ENCODE measurements at regions not wholly inside any gene's neighbourhood (a gene's known extent, or its start where the extent isn't known, plus 50 kb on each side); places are given as distances from the start of the nearest gene placed in this dataset.

DNA sequence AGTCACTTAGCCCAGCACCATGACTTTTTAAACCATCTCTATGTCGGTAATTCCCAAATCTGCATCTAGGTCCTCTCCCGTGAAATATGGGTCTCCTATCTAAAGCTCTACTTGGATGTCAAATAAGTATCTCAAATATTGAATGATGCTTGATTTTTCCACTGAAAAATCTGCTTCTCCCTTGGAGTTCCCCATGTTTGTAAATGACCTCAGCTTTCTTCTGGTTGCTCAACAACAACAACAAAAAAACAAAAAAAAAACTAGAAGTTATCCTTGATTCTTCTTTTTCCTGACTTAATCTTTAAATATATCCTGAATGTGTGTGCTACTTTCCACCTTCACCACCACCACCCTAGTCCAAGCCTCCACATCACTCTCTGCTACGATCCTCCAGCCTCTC, 307.5 kb upstream of the UBE2E2 start:
- DNase-seq (ENCODE audit: low spot score): no peak

DNA sequence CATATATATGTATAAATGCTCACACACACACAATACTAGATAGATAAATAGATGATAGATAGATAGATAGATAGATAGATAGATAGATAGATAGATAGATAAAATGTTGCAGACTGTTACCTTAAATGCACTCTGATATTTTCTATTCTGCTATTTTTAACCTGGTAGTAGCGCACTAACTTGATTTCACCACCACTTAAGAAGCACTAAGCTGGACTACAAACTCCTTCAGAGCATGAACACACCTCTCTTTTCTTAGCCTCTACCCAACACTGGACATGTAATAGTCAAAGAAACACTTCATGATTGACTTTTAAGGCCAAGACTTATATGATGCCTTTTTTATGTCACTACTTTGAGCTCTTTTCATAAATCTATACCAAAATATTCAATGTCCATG, 304.6 kb upstream of the UBE2E2 start:
- DNase-seq (ENCODE audit: low spot score): no peak

DNA sequence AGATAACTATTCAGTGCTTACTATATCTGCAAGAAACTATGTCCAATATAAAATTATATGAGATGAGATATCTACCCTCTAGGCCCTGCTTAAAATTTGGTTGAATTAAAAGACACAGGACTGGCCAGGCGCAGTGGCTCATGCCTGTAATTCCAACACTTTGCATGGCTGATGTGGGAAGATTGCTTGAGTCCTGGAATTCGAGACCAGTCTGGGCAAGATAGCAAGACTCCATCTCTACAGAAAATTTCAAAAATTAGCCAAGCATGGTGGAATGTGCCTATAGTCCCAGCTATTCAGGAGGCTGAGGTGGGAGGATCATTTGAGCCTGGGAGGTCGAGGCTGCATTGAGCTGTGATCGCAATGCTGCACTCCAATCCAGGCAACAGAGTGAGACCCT, 303.7 kb upstream of the UBE2E2 start:
- DNase-seq (ENCODE audit: low spot score): no peak

DNA sequence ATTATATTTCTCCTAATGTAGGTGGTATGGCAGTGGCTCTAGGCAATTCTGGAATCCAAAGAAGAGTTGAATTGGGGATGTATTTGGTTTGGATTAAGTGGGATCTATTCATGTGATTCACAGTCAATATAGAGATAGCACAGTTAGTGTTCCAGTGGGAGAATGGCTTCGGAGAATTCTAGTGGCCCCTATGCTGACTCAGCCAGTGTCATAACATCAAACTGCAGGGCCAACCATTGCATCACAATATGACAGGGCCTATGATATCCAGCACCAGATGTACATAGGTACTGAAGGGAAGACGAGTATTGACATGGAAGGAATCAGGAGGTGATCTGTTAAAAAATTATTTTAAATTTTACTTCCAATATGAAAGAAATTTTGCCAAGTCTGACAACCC, 302.8 kb upstream of the UBE2E2 start:
- DNase-seq (ENCODE audit: low spot score): no peak

DNA sequence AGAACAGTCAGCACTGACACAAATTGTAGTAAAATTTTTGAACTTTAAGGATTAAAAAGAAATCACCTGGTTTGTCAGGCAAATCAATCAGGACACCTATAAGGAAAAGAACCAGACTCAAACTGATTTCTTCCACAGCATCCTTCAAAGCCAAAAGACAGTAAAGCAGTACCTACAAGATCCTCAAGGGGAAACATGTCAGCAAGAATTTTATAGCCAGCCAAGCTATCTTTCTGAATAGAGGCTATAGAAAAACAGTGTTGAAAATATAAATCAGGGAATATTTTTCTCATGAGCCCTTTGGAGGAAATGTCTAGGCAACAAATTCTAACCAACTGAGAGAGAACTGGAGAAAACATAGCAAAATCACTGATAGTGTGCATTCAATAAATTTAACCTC, 301.4 kb upstream of the UBE2E2 start:
- no peak for DNase-seq (ENCODE audit: low spot score)

DNA sequence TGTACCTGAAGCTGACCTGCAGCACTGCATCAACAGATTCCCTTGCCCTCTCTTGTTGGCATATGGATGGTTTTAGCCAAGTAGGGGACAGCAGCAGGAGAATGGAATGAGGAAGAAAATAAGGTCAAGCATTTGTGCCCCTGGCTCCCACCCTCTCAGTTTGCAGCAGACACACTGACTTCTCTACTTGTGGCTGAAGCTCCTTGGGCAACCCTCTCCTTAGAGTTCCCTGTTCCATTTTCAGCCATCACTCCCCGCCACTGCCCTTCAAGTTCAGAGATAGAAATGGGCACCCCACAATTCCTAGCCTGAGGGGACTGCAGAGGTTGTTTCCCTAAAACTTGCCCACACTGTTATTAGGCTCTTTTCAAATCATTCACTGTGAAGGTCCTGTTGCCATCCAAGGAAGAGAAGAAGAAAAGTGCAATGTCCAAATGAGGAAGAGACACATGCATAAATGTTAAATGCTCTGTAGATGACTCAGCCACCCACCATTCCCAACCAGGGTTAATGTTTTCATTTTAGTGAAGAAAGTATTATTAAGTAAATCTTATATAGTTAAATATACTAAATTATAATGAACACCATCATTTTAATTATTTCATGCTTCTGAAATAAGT, 295.9 kb upstream of the UBE2E2 start:
- no peak for DNase-seq (ENCODE audit: low spot score)

DNA sequence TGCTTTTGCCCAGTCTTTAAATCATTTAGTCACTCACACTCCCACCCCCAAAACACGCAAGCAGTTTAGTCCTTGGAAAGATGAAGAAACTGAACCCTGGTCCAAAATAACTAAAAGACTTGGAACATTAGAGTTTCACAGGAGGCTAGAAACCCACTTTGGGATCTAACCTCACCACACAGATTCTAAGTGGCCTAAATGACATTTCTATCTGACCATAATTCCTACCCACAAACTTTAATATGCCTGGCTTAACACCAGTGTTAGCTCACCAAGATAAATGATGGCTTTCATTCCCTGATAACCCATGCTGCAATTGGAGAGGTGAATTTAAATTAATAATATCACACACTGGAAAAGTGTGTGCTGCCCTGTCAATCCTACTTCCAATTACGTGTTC, 295.3 kb upstream of the UBE2E2 start:
- DNase-seq (ENCODE audit: low spot score): no peak

DNA sequence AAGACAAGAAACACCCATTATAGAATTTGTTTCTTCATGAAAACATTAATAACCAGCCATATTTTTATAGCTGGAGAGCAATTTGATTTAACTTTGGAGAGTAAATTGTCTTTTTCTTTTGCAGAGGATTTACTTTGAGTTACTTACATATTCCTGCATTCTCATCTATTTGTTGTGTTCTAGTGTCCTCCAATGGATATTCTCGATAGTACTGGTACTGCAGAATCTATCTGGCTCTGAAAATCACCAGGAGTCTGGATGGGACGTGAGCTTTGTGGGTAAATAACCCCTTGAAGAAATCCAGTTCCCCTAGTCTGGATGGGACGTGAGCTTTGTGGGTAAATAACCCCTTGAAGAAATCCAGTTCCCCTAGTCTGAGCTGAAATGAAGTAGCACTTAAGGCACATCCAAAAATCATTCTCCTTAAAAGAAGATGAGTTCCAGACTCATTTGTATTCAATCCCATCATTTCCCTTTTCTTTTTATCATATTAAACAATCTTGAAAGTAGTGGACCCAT, 294.1 kb upstream of the UBE2E2 start:
- no peak for DNase-seq (ENCODE audit: low spot score)

DNA sequence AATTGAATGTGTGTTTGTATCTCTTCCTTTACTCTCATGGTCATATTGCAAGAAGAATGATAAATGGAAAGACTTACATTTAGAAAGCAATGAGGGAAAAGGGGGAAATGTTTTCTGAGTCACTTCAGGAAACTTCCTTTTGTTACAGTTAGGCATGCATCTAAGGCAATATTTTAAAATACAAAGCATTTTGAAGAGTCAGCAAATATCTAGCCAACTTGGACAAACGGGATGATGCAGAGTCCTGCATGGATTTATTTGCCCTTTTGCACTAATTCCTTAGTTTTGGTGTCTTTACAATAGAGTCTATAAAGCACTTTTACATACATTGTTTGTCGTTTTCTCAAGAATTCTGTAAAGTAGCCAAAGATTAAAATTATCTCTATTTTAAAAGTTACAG, 286.2 kb upstream of the UBE2E2 start:
- DNase-seq (ENCODE audit: low spot score): no peak

DNA sequence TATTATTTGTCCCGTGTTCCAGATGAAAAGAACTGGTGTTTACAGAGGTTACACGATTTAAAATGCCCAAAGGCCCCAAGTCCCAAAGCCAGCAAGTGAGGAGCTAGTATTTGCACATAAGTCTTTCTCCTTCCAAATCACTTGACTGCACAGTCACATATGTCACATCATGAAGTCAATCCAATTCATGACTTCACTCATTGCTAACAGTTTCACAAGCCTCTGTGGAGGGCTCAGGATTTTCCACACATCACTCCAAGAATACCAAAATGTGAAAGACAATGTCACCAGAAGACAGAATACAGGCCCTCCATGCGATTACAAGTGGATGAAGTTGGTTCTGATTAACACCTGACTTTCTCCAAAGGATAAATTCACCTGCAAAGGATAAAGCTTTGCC, 283.1 kb upstream of the UBE2E2 start:
- no peak for DNase-seq (ENCODE audit: low spot score)

DNA sequence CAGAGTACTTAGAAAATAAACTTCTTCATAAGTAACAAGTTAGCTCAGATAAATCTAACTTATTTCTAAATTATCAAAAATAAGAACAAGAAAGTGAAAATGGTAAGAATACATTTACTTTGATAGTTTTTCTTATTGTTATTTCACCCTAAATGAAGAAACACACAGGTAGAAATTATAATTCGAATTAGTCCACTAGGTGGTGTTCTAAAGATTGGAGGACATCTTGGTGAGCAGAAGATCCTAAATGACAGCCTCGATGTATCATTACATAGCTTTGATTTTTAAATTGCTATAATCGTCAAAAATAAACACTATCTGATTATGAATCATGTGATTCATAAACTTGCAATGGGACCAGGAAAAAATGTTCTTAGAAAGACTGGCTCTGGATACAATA, 280.8 kb upstream of the UBE2E2 start:
- no peak for DNase-seq (ENCODE audit: low spot score)

DNA sequence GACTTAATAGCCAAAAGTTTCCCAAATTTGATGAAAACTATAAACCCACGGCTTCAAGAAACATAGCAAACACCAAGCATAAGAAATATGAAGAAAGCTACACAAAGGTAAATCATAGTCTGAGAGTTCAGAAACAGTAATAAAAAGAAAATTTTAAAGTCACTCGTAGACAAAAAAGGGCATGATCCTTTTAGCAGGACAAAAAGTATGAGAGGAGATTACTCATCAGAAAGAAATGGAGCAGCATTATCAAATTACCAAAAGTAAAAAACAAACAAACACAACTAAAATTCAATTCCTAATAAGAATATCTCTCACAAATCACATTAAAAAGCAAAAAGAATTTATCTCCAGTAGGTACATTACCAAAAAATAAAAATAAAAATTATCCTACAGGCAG, 279.4 kb upstream of the UBE2E2 start:
- DNase-seq (ENCODE audit: low spot score): no peak

DNA sequence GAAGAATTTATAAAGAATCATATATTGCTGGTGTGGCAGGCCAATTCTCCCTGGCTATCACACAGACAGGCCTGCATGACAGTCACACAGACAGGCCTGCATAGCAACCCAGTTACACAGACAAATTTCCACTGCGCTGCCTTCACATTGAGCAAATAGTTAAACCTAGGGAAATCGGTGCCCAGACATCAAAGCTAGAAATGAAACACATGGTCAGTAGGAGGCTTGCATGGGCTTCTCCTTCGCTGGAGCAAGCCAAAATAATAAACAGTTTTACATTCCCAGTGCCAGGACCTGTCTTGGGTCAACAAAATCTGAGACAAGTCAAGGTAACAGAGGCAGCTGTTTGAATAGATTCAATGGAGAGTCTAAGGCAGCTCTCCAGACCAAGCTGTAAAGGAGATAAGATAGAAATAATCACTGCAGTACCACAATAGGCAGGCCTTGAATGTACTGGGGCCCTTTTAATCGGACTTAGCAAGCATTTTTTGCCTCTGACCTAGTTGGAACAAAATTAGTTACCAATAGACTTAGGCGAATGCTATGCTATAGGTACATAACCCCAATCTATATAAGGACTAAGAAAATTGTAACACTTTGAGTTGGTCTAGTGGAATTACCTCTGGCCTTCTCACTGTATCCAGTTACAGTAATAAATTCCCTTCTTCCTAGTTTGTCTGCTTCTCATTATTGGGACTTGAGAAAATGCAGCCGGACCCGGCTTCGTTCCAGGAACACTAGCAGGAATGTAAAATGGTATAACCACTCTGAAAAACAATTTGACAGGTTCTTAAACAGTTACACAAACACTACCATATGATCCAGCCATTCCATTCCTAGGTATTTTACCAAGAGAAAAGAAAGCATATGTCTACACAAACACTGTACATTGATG, 274.7 kb upstream of the UBE2E2 start:
- no peak for DNase-seq (ENCODE audit: low spot score)

DNA sequence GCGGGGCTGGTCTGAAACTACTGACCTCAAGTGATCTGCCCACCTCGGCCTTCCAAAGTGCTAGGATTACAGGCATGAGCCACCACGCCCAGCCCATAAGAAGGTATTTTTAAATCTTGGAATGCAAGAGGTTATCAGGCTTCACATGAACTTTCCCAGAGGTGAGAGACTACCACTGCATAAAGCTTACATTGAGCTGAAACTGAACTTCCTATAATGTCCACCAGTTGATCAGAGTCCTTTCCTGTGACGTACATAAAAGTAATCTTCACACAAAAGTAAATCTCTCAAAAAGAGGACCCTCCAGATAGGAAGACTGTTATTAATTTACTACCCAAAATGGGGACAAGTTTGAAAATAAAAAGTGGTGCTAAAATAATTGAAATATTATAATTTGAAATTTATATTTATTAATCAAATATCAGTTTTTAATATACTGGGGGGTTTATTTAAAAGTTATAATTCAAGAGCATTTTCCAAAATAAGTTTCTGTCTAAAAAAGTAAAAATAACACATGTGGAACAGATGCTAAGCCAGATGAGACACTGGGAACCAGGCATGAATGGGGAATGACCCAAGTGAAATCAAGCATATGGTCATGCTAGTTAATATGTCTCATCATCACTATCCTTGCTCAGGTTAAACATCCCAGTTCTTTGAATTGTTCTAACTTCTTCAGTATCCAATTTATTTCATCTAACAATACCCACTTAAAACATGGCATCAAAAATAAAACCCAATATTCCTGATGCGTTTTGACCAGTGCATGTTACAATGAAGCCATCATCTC, 269.9 kb upstream of the UBE2E2 start:
- DNase-seq (ENCODE audit: low spot score): no peak

DNA sequence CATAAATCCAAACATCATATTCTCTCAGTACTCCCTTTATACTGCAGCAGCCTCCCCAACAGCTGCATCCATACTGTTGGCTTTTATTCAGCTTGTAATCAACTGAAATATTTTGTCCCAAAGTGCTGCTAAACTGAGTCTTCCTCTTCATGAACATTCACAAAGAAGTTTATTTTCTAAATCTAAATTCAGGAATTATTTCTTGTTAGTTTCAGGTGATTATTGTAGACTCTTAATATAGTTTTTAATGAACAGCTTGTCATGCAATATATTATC, 269.3 kb upstream of the UBE2E2 start:
- no peak for DNase-seq (ENCODE audit: low spot score)

DNA sequence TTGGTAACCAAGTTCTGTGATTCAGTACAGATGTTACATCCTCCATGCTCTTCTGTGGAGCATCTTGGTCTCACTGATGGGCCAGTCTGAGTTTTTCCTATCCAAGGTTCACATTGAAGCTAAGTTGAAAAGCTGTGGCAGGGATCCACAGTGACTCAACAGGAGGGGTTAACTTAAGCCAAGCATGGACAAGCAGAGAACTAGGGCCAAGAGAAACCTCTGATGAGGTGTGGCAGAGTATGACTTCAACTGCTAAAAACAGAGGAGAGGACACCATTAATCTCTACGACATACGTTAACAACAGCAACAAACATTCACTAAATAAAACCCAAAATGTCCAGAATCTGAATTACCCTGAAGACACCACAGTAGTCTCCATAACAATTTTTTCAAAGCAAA, 268.1 kb upstream of the UBE2E2 start:
- no peak for DNase-seq (ENCODE audit: low spot score)

DNA sequence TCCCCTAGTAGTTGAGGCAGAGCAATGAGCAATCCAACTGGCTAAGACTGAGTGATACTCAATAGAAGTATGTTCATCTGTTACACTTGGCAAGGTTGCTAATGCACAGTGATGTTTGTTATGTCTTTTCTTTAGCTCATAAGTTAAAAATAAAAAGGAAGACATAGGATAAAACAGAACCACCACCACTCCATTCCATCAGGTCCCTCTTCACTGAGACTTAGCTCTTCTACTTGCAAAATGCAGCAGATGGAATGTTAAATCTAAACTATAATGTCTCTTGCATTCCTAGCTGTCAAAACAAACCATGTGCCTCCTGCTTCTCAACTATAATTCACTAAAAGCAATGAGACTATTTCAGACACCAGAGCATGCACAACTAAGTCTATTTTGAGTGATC, 265.6 kb upstream of the UBE2E2 start:
- DNase-seq (ENCODE audit: low spot score): no peak

DNA sequence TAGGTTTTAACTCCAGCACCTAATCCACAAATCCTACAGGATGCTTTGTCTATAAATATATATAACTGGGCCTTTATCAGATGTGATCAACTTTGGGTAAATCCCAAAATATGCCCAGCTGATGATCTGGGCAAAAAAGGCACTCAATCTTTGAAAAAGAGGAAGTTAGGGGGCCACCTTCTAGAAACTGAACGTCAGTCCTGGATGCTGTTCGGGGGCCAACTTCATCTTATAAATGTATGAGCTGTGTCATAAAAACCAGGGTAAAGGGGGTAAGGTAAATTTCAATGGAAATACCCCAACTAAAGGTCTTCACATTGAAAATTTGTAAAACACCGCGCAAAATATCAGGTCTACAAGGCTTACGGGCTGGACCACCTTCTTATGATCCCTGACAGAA, 264.4 kb upstream of the UBE2E2 start:
- no peak for DNase-seq (ENCODE audit: low spot score)

DNA sequence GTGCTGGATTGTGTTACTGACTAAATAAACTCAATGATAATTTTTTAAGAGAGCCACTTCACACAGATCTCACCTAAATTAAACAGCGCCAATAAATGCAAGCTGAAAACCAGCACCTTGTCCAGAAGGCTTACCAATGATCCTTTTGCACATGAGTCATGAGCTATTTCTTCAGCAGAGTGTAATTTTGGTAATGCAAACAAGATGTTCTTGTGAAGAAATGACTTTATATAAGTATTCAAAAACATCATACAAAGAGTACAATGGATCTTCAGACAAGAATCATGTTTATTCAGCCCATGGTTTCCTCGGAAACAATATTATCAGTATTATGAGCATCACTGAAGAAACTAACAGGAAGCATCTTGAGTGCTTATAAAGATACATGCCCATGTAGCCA, 263.8 kb upstream of the UBE2E2 start:
- no peak for DNase-seq (ENCODE audit: low spot score)

DNA sequence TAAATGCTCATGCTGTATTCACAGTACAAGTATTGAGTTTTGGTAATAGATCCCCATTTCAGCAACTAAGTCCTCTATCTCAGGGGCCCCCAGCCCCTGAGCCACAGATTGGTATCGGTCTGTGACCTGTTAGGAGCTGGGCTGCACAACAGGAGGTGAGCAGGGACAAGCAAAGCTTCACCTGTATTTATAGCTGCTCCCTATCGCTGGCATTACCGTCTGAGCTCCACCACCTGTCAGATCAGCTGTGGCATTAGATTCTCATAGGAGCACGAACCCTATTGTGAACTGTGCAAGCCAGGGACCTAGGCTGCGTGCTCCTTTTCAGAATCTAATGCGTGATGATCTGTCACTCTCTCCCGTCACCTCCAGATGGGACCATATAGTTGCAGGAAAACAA, 262.8 kb upstream of the UBE2E2 start:
- DNase-seq (ENCODE audit: low spot score): no peak

DNA sequence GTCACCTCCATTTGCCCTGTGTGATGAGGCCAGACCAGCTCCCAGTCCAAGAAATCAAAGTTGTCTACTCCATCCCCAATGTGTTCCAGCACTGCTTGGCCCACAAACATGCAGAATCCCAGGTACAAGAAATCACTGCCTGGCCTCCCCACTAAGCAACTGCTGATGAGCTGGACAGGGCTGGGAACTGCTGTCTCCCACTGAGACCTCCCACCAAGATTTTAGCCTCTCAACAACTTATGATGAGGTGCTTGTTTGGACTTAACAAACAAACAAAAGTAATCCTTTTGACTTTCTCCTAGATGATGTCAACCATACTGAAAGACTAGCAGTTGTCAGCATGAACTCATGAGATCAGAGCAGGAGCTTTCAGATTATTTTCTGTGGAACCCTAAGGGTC, 260.1 kb upstream of the UBE2E2 start:
- no peak for DNase-seq (ENCODE audit: low spot score)

DNA sequence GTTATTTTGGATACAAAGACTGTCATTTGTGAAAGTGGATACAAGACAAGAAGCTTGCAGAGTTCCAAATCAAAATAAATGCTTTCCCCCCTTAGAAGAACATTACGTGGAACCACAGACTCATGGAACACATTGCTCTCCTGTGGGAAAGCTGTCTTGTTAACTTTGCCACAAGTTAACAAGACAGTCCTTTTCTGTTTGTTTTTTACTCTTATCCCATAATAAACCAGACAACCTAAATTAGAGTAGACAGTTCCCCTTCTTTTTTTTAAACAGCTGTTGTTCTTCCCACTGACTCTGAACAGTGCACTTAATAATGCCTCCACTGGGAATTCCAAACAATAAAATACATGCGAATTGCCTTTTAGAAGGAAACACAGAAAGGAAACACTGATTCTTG, 255.3 kb upstream of the UBE2E2 start:
- no peak for DNase-seq (ENCODE audit: low spot score)

DNA sequence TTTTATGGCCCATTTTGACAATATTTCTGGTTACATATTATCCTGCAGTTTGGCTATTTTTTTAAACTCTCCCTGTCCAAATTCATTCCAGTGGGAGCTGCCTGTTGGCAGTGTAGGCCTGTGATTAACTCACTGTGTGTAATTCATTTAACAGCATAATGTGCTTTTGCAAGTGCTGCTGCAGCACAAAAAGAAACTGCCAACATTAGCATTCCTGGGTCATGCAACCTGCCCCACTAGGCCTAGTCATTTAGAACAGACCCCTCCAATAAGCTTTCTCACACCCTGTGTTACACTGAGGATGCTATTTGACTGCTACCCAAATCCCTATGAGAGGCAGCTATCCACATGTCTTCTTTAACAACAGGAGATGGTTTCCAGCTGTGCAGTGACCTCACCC, 251.2 kb upstream of the UBE2E2 start:
- no peak for DNase-seq (ENCODE audit: low spot score)
